HepG2 (cell line): ENCODE measurements at regions not wholly inside any gene's neighbourhood (a gene's known extent, or its start where the extent isn't known, plus 50 kb on each side); places are given as distances from the start of the nearest gene placed in this dataset.

Source experiments
- ARNT2 ChIP-seq: sonication (generic); formaldehyde crosslinking; IDR thresholded peaks from 2 replicates; pipeline ENCODE4 v1.8.0; 2022; ENCODE audit warnings: mild to moderate bottlenecking, low read depth, missing genetic modification reagents, moderate library complexity
- CTCF ChIP-seq: sonication (generic); formaldehyde crosslinking; IDR thresholded peaks from 2 replicates; pipeline ENCODE4 v1.5.0; 2020; ENCODE audit warnings: mild to moderate bottlenecking, missing genetic modification reagents, moderate library complexity
- DR1 ChIP-seq: sonication (generic); formaldehyde crosslinking; IDR thresholded peaks from 2 replicates; pipeline ENCODE4 v1.8.0; 2021; ENCODE audit warnings: mild to moderate bottlenecking, missing genetic modification reagents, inconsistent platforms
- MAX ChIP-seq: IDR thresholded peaks from 2 replicates; pipeline ENCODE4 v1.6.1; 2012; ENCODE audit warnings: inconsistent platforms
- NR3C1 ChIP-seq: sonication (generic); formaldehyde crosslinking; IDR thresholded peaks from 2 replicates; pipeline ENCODE4 v1.4.0; 2020; ENCODE audit warnings: missing genetic modification reagents
- PATZ1 ChIP-seq: sonication (generic); formaldehyde crosslinking; IDR thresholded peaks from 2 replicates; pipeline ENCODE4 v1.4.0; 2020; ENCODE audit warnings: missing genetic modification reagents
- SUZ12 ChIP-seq: fragments of 150-350 bp; IDR thresholded peaks from 2 replicates; pipeline ENCODE4 v1.6.1; 2014; ENCODE audit warnings: low read depth, low read length
- TCF7L2 ChIP-seq: IDR thresholded peaks from 2 replicates; pipeline ENCODE4 v1.6.1; 2011; ENCODE audit warnings: mild to moderate bottlenecking, low read depth, low read length, moderate library complexity
- ZFYVE20 ChIP-seq: sonication (generic); formaldehyde crosslinking; IDR thresholded peaks from 2 replicates; pipeline ENCODE4 v1.8.0; 2023; ENCODE audit warnings: low read depth, mild to moderate bottlenecking, moderate library complexity, missing genetic modification reagents, borderline replicate concordance
- ZKSCAN8 ChIP-seq: IDR thresholded peaks from 2 replicates; pipeline ENCODE4 v1.6.1; 2016; ENCODE audit warnings: borderline replicate concordance, missing genetic modification reagents, missing compliant biosample characterization
- ZNF18 ChIP-seq: sonication (generic); formaldehyde crosslinking; IDR thresholded peaks from 2 replicates; pipeline ENCODE4 v1.8.0; 2022; ENCODE audit warnings: mild to moderate bottlenecking, missing genetic modification reagents; ENCODE audit not compliant: insufficient replicate concordance
- ZNF639 ChIP-seq: conservative IDR thresholded peaks from 2 replicates; pipeline ENCODE4 v1.6.1; 2018; ENCODE audit warnings: missing genetic modification reagents

DNA sequence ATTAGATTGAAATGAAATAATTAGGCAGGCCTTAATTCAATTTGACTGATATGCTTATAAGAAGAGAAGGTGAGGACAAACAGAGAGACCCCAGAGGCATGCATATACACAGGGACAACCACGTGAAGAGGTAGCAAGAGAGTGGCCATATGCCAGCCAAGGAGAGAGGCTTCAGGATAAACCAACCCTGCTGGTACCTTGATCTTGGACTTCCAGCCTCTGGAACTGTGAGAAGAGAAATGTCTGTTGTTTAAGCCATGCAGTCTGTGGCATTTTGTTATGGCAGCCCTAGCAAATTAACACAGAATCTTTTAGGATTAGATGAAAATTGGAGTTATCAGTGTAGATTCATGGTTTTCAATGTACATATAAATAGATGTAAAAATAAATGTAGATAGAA is 120.1 kb downstream of the KCTD15 start:
- no peak for TF ChIP-seq ZNF18 (CRISPR knock-in tag)
- no peak for TF ChIP-seq ZKSCAN8 (CRISPR knock-in tag)
- no peak for TF ChIP-seq CTCF (CRISPR knock-in tag)
- no peak for TF ChIP-seq TCF7L2
- no peak for TF ChIP-seq ARNT2 (CRISPR knock-in tag)
- TF ChIP-seq ZNF639 = no peak
- no peak for TF ChIP-seq ZFYVE20 (CRISPR knock-in tag)
- no peak for TF ChIP-seq NR3C1 (CRISPR knock-in tag)
- TF ChIP-seq MAX = no peak
- no peak for TF ChIP-seq DR1 (CRISPR knock-in tag)
- TF ChIP-seq PATZ1 (CRISPR knock-in tag) = no peak
- TF ChIP-seq SUZ12 = no peak
